ENCODE measurements at regions not wholly inside any gene's neighbourhood (a gene's known extent, or its start where the extent isn't known, plus 50 kb on each side); places are given as distances from the start of the nearest gene placed in this dataset.

DNA sequence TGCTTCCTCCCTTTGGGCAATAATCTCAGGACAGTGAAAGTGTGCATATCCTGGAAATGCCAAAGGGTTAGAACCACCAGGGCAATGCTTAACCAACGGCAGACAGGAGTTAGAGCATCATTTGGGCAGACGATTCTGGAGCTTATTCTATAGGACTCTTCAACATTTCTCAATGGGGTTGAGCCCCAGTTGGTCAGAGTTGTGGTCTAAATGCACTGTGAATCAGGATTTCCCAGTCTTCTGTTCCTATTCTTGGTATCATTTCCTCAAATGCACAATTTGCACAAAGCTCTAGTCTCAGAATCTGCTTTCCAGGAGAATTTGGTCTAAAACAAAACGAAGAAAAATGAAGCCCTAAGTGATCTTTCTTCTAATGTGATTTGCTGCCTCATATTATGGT is 389.6 kb upstream of the JAG1 start:
- DNase-seq = no peak
- Histone ChIP-seq H3K27ac (no peak overlapping the region), H3K36me3 (no peaks in the 10 kb centered on the region), H3K27me3 (no peaks in the 10 kb centered on the region), H3K4me1 (no peaks in the 10 kb centered on the region), H3K4me3 (no peak overlapping the region), H3K9me3 (no peaks in the 10 kb centered on the region)
- no peak for ATAC-seq
- TF ChIP-seq, protein P1, sequence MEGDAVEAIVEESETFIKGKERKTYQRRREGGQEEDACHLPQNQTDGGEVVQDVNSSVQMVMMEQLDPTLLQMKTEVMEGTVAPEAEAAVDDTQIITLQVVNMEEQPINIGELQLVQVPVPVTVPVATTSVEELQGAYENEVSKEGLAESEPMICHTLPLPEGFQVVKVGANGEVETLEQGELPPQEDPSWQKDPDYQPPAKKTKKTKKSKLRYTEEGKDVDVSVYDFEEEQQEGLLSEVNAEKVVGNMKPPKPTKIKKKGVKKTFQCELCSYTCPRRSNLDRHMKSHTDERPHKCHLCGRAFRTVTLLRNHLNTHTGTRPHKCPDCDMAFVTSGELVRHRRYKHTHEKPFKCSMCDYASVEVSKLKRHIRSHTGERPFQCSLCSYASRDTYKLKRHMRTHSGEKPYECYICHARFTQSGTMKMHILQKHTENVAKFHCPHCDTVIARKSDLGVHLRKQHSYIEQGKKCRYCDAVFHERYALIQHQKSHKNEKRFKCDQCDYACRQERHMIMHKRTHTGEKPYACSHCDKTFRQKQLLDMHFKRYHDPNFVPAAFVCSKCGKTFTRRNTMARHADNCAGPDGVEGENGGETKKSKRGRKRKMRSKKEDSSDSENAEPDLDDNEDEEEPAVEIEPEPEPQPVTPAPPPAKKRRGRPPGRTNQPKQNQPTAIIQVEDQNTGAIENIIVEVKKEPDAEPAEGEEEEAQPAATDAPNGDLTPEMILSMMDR (IDR thresholded peaks at IDR 0.05) = no peak
- intact Hi-C loops (cut with DNase I) = no loop called here

DNA sequence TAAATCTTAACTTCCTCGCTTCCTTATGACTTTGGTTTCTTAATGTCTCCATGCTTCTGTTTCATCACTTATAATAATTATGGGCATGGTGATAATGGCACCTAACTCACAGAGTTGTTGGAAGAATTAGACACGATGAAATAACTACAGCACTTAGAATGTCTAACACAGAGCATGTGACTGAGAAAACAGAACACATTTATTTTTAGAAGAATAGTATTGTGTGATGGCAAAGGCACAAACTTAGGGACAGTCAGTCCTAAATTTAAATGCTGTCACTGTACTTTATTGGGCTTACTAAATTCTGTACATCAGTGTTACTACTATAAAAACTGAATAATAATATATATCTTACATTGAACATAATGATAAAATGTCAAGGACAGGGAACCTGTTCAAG is 391.1 kb upstream of the JAG1 start:
- Histone ChIP-seq H3K4me1 (no peaks in the 10 kb centered on the region), H3K36me3 (no peaks in the 10 kb centered on the region), H3K4me3 (no peak overlapping the region), H3K9me3 (no peaks in the 10 kb centered on the region), H3K27ac (no peak overlapping the region), H3K27me3 (no peaks in the 10 kb centered on the region)
- ATAC-seq (no peak), DNase-seq (no peak)
- intact Hi-C loops (cut with DNase I) = no loop called here
- TF ChIP-seq, protein P1 (IDR thresholded peaks at IDR 0.05) = no peak

DNA sequence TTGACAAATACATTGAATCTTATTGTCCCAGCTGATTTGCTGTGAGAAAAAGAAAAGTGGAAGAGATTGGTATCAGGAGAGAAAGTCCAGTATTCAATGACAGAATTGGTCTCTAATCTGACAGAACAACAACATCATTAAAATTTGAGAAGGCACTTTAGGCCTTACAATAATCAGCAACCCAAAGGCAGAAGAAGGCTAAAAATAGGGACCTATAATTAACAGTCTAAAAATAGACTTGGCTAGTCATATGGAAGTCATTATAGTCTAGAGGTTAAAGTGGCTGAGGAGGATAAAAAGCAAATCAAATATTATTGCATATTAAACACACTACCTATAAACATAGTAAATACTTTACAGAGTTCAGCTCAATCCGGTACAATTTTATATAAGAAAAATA is 393.6 kb upstream of the JAG1 start:
- TF ChIP-seq, protein P1 (IDR thresholded peaks at IDR 0.05) = no peak
- no peak for DNase-seq

DNA sequence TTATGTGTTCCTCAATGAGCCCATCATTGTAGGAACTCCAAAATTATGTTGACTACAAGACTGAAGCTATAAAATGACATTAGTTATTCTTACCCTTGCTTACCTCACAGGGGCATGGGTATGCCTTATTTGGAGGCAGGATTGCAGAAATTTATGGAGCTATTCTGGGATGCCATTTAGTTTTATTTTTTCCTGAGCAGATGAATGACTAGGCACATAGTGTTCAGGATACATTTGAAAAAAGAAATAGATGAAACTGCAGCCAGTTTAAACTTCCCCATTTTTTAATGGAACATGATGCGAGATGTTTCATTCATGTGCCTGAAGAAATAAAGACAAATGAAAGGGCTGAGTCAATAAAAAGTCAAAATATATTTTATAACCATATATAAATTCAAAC is 399.2 kb upstream of the JAG1 start:
- TF ChIP-seq, protein P1 (IDR thresholded peaks at IDR 0.05) = no peak
- H3K27ac ChIP-seq = no peak overlapping the region
- no peak for ATAC-seq

More for the DNA sequence above, 393.6 kb upstream of the JAG1 start:
- Histone ChIP-seq H3K9me3 (peaks cover 0 to 4% of the 10 kb centered on the region in 2 donors), H3K27me3 (no peaks in the 10 kb centered on the region), H3K4me3 (no peak overlapping the region), H3K4me1 (no peaks in the 10 kb centered on the region), H3K27ac (no peak overlapping the region), H3K36me3 (no peaks in the 10 kb centered on the region)
- intact Hi-C loops (cut with DNase I) = no loop called here
- no peak for ATAC-seq

DNA sequence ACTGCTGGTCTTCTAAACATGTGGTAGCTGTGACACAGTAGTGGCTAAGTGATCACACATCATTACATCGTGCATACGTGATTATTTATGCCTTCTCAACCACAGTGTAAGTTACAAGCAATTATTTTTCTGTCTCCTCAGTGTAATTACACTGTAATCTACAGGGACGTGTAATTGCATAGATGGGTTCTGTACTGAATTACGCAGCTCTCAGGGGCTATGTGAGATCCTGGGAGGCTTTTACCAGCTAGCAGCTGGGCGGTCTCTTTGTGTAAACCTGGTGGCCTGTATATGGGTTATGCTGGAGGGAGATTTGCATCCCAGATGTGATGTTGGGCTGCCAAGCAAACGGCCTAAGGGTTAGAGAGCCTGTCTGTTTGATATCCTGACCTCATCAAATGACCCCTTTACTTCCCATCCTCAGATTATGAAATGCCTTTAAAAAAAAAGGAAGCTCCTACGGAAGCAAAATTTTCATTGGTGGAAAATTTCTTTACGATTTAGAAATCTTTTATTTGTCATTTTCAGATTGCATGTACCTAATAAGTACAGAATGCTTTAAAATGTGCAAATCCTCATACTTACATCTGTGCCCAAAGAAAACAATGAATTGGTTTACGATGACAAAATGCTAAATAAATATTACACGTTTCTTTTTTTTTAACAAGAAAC is 402.8 kb upstream of the JAG1 start:
- DNase-seq (no peak), ATAC-seq (no peak)
- Histone ChIP-seq H3K36me3 (no peaks in the 10 kb centered on the region), H3K4me1 (no peaks in the 10 kb centered on the region), H3K9me3 (peaks cover 0 to under 1% of the 10 kb centered on the region in 2 donors), H3K27me3 (no peaks in the 10 kb centered on the region), H3K27ac (no peak overlapping the region), H3K4me3 (no peak overlapping the region)
- intact Hi-C loops (cut with DNase I) = no loop called here
- TF ChIP-seq, protein P1 (IDR thresholded peaks at IDR 0.05) = no peak

More for the DNA sequence above, 399.2 kb upstream of the JAG1 start:
- peaks cover 0 to 4% of the 10 kb centered on the region in 2 donors for H3K9me3 ChIP-seq
- intact Hi-C loops (cut with DNase I) = no loop called here
- no peaks in the 10 kb centered on the region for H3K4me1 ChIP-seq
- H3K36me3 ChIP-seq = no peaks in the 10 kb centered on the region
- H3K27me3 ChIP-seq = no peaks in the 10 kb centered on the region
- no peak overlapping the region for H3K4me3 ChIP-seq
- DNase-seq = no peak
